OCI-LY1 (cell line): ENCODE measurements at regions not wholly inside any gene's neighbourhood (a gene's known extent, or its start where the extent isn't known, plus 50 kb on each side); places are given as distances from the start of the nearest gene placed in this dataset.

ENCODE experiments used
- CTCF ChIP-seq: fragments of 200-600 bp; sonication (generic), shearing (Covaris generic); IDR thresholded peaks from 2 replicates; pipeline ENCODE4 v1.5.1; 2017; ENCODE audit warnings: mild to moderate bottlenecking, antibody characterized with exemption, low read length, moderate library complexity, mixed read lengths
- EZH2 ChIP-seq: fragments of 200-600 bp; sonication (generic), shearing (Covaris generic); IDR thresholded peaks from 2 replicates; pipeline ENCODE4 v1.8.0; 2017; ENCODE audit warnings: borderline replicate concordance, mixed run types, mild to moderate bottlenecking, antibody characterized with exemption, low read length, moderate library complexity, mixed read lengths

- TF ChIP-seq CTCF (no peak), EZH2 (no peak)
Observed at GRCh38 chr10:4102802-4103344, 317.9 kb upstream of the KLF6 start.
